ENCODE measurements at regions not wholly inside any gene's neighbourhood (a gene's known extent, or its start where the extent isn't known, plus 50 kb on each side); places are given as distances from the start of the nearest gene placed in this dataset.

- ATAC-seq (ENCODE audit: insufficient read depth, low read depth) (no peak), DNase-seq (no peak)
- TF ChIP-seq CTCF (IDR thresholded peaks at IDR 0.05; ENCODE audit: borderline replicate concordance, extremely low read depth, low read length, poor library complexity, severe bottlenecking) (no peak), EZH2 (IDR thresholded peaks at IDR 0.05; ENCODE audit: borderline replicate concordance, low read depth, low read length, severe bottlenecking) (no peak)
- H3K9ac ChIP-seq (ENCODE audit: low read depth, low read length) = no peak overlapping the region
- H2AFZ ChIP-seq (ENCODE audit: low read depth, low read length) = no peak overlapping the region
- H3K27ac ChIP-seq (ENCODE audit: low read length) = no peak overlapping the region
- no peak overlapping the region for H3K4me3 ChIP-seq (ENCODE audit: low read depth in 1 of 2, low read length in 2 of 2)
- H3K79me2 ChIP-seq (ENCODE audit: insufficient read depth, low read length) = no peaks in the 10 kb centered on the region
- H4K20me1 ChIP-seq (ENCODE audit: insufficient read depth, low read length) = no peaks in the 10 kb centered on the region
- no peaks in the 10 kb centered on the region for H3K9me3 ChIP-seq (ENCODE audit: insufficient read depth, low read length, severe bottlenecking)
- H3K36me3 ChIP-seq (ENCODE audit: insufficient read depth, low read length) = no peaks in the 10 kb centered on the region
- H3K4me1 ChIP-seq (ENCODE audit: insufficient read depth, low read length) = no peaks in the 10 kb centered on the region
- no peak overlapping the region for H3K4me2 ChIP-seq (ENCODE audit: insufficient read depth, low read length)
- H3K27me3 ChIP-seq (ENCODE audit: insufficient read depth, low read length, poor library complexity) = no peaks in the 10 kb centered on the region
Measured at GRCh38 chr1:168907786-168908348, 178.9 kb upstream of the DPT start.

GRCh38 chr1:168910403-168910802 lies 181.4 kb upstream of the DPT start:
- Histone ChIP-seq H3K4me2 (ENCODE audit: insufficient read depth, low read length) (no peak overlapping the region), H3K27ac (ENCODE audit: low read length) (no peak overlapping the region), H3K4me1 (ENCODE audit: insufficient read depth, low read length) (no peaks in the 10 kb centered on the region), H3K79me2 (ENCODE audit: insufficient read depth, low read length) (no peaks in the 10 kb centered on the region), H2AFZ (ENCODE audit: low read depth, low read length) (no peak overlapping the region), H3K9ac (ENCODE audit: low read depth, low read length) (no peak overlapping the region), H3K27me3 (ENCODE audit: insufficient read depth, low read length, poor library complexity) (no peaks in the 10 kb centered on the region), H4K20me1 (ENCODE audit: insufficient read depth, low read length) (no peaks in the 10 kb centered on the region), H3K4me3 (ENCODE audit: low read depth in 1 of 2, low read length in 2 of 2) (no peak overlapping the region), H3K9me3 (ENCODE audit: insufficient read depth, low read length, severe bottlenecking) (no peaks in the 10 kb centered on the region), H3K36me3 (ENCODE audit: insufficient read depth, low read length) (no peaks in the 10 kb centered on the region)
- ATAC-seq (ENCODE audit: insufficient read depth, low read depth) (no peak), DNase-seq (no peak)
- TF ChIP-seq CTCF (IDR thresholded peaks at IDR 0.05; ENCODE audit: borderline replicate concordance, extremely low read depth, low read length, poor library complexity, severe bottlenecking) = no peak
- no peak for TF ChIP-seq EZH2 (IDR thresholded peaks at IDR 0.05; ENCODE audit: borderline replicate concordance, low read depth, low read length, severe bottlenecking)

- Histone ChIP-seq H3K27ac (ENCODE audit: low read length) (no peak overlapping the region), H2AFZ (ENCODE audit: low read depth, low read length) (no peak overlapping the region), H4K20me1 (ENCODE audit: insufficient read depth, low read length) (no peaks in the 10 kb centered on the region), H3K9ac (ENCODE audit: low read depth, low read length) (no peak overlapping the region), H3K4me1 (ENCODE audit: insufficient read depth, low read length) (no peaks in the 10 kb centered on the region), H3K4me3 (ENCODE audit: low read depth in 1 of 2, low read length in 2 of 2) (no peak overlapping the region), H3K79me2 (ENCODE audit: insufficient read depth, low read length) (no peaks in the 10 kb centered on the region), H3K27me3 (ENCODE audit: insufficient read depth, low read length, poor library complexity) (no peaks in the 10 kb centered on the region), H3K4me2 (ENCODE audit: insufficient read depth, low read length) (no peak overlapping the region), H3K9me3 (ENCODE audit: insufficient read depth, low read length, severe bottlenecking) (no peaks in the 10 kb centered on the region), H3K36me3 (ENCODE audit: insufficient read depth, low read length) (no peaks in the 10 kb centered on the region)
- no peak for TF ChIP-seq EZH2 (IDR thresholded peaks at IDR 0.05; ENCODE audit: borderline replicate concordance, low read depth, low read length, severe bottlenecking)
- no peak for TF ChIP-seq CTCF (IDR thresholded peaks at IDR 0.05; ENCODE audit: borderline replicate concordance, extremely low read depth, low read length, poor library complexity, severe bottlenecking)
- ATAC-seq (ENCODE audit: insufficient read depth, low read depth) (no peak), DNase-seq (no peak)
Measured at GRCh38 chr1:168911370-168911769, 182.4 kb upstream of the DPT start.
